Neural cell (in vitro differentiated cells): ENCODE measurements at regions not wholly inside any gene's neighbourhood (a gene's known extent, or its start where the extent isn't known, plus 50 kb on each side); places are given as distances from the start of the nearest gene placed in this dataset.

ENCODE experiments used
- H2AFZ ChIP-seq: fragments of 200-600, 300-800 bp; sonication (generic), shearing (Covaris generic); 2 replicates; pipeline ENCODE4 v1.6.0; 2014; ENCODE audit warnings: low read depth, mild to moderate bottlenecking, antibody characterized with exemption, low read length, moderate library complexity
- H3F3A ChIP-seq: fragments of 200-600 bp; shearing (Covaris generic); 2 replicates; pipeline ENCODE4 v1.6.1; 2016; ENCODE audit warnings: mild to moderate bottlenecking, moderate library complexity, mixed read lengths, antibody characterized with exemption, low read length; ENCODE audit not compliant: insufficient read depth, poor library complexity, severe bottlenecking
- H3K27ac ChIP-seq: fragments of 200-600, 300-800 bp; sonication (generic), shearing (Covaris generic); 2 replicates; pipeline ENCODE4 v1.5.1; 2014; ENCODE audit warnings: mild to moderate bottlenecking, low read length, moderate library complexity
- H3K27me3 ChIP-seq: fragments of 300-800, 200-600 bp; sonication (generic), shearing (Covaris generic); 2 replicates; pipeline ENCODE4 v1.6.0; 2014; ENCODE audit warnings: mild to moderate bottlenecking, low read depth, low read length, moderate library complexity; ENCODE audit not compliant: insufficient read depth
- H3K36me3 ChIP-seq: fragments of 300-800, 200-600 bp; sonication (generic), shearing (Covaris generic); 2 replicates; pipeline ENCODE4 v1.5.1; 2014; ENCODE audit warnings: mild to moderate bottlenecking, antibody characterized with exemption, low read length, moderate library complexity; ENCODE audit not compliant: insufficient read depth
- H3K4me2 ChIP-seq: fragments of 300-800, 200-600 bp; sonication (generic), shearing (Covaris generic); 2 replicates; pipeline ENCODE4 v1.6.0; 2014; ENCODE audit warnings: mild to moderate bottlenecking, low read length
- H3K4me3 ChIP-seq: fragments of 300-800, 200-600 bp; sonication (generic), shearing (Covaris generic); 2 replicates; pipeline ENCODE4 v1.5.1; 2014; ENCODE audit warnings: mild to moderate bottlenecking, low read length, moderate library complexity
- H3K79me2 ChIP-seq: fragments of 200-600 bp; shearing (Covaris generic); replicated peaks from 2 replicates; pipeline ENCODE4 v1.6.0; 2014; ENCODE audit warnings: mild to moderate bottlenecking, low read length, moderate library complexity; ENCODE audit not compliant: insufficient read depth
- H3K9ac ChIP-seq: fragments of 300-800, 200-600 bp; sonication (generic), shearing (Covaris generic); 2 replicates; pipeline ENCODE4 v1.6.1; 2016; ENCODE audit warnings: mild to moderate bottlenecking, low read length, mixed read lengths
- H3K9me2 ChIP-seq: fragments of 200-600 bp; shearing (Covaris generic); 2 replicates; pipeline ENCODE4 v1.6.1; 2016; ENCODE audit warnings: mild to moderate bottlenecking, low read length, mixed read lengths; ENCODE audit not compliant: insufficient read depth
- H3K9me3 ChIP-seq: fragments of 200-600, 300-800 bp; sonication (generic), shearing (Covaris generic); 2 replicates; pipeline ENCODE4 v1.6.1; 2016; ENCODE audit warnings: mild to moderate bottlenecking, mixed run types, low read length, moderate library complexity, mixed read lengths
- H4K20me1 ChIP-seq: fragments of 200-600 bp; shearing (Covaris generic); 2 replicates; pipeline ENCODE4 v1.6.1; 2016; ENCODE audit warnings: mild to moderate bottlenecking, mixed run types; ENCODE audit not compliant: insufficient read depth
- CTCF ChIP-seq: fragments of 450-650 bp; IDR thresholded peaks from 2 replicates; pipeline ENCODE4 v1.5.1; 2014; ENCODE audit warnings: antibody characterized with exemption, mild to moderate bottlenecking, moderate library complexity; ENCODE audit not compliant: poor library complexity, severe bottlenecking
- EP300 ChIP-seq: fragments of 450-650 bp; conservative IDR thresholded peaks from 2 replicates; pipeline ENCODE4 v1.6.1; 2014; ENCODE audit warnings: antibody characterized with exemption, mild to moderate bottlenecking, moderate library complexity; ENCODE audit not compliant: poor library complexity, severe bottlenecking
- EZH2 ChIP-seq: fragments of 200-600, 300-800 bp; shearing (Covaris generic), sonication (generic); IDR thresholded peaks from 2 replicates; pipeline ENCODE4 v1.6.1; 2014; ENCODE audit warnings: antibody characterized with exemption, low read length, borderline replicate concordance, mild to moderate bottlenecking; ENCODE audit not compliant: insufficient read depth, poor library complexity, severe bottlenecking
- MXI1 ChIP-seq: fragments of 450-650 bp; conservative IDR thresholded peaks from 2 replicates; pipeline ENCODE4 v1.6.1; 2014; ENCODE audit warnings: antibody characterized with exemption, mild to moderate bottlenecking; ENCODE audit not compliant: poor library complexity, severe bottlenecking
- POLR2AphosphoS5 ChIP-seq: IDR thresholded peaks from 2 replicates; pipeline ENCODE4 v1.6.1; 2012
- RAD21 ChIP-seq: fragments of 450-650 bp; conservative IDR thresholded peaks from 2 replicates; pipeline ENCODE4 v1.6.1; 2014; ENCODE audit warnings: antibody characterized with exemption, mild to moderate bottlenecking, moderate library complexity
- REST ChIP-seq: IDR thresholded peaks from 2 replicates; pipeline ENCODE4 v1.6.1; 2012; ENCODE audit warnings: borderline replicate concordance
- SMC3 ChIP-seq: fragments of 450-650 bp; conservative IDR thresholded peaks from 2 replicates; pipeline ENCODE4 v1.6.1; 2014; ENCODE audit warnings: antibody characterized with exemption, mild to moderate bottlenecking, moderate library complexity; ENCODE audit not compliant: poor library complexity
- TAF1 ChIP-seq: IDR thresholded peaks from 2 replicates; pipeline ENCODE4 v1.6.1; 2012; ENCODE audit warnings: low read depth

- no peaks in the 10 kb centered on the region for H3K9me2 ChIP-seq
- no peak overlapping the region for H2AFZ ChIP-seq
- H3K9me3 ChIP-seq: no peaks in the 10 kb centered on the region
- no peaks in the 10 kb centered on the region for H4K20me1 ChIP-seq
- no peaks in the 10 kb centered on the region for H3K79me2 ChIP-seq
- H3K27ac ChIP-seq: no peak overlapping the region
- no peaks in the 10 kb centered on the region for H3F3A ChIP-seq
- H3K4me3 ChIP-seq: no peak overlapping the region
- H3K27me3 ChIP-seq: no peaks in the 10 kb centered on the region
- TF ChIP-seq TAF1 (no peak), REST (no peak), RAD21 (no peak), CTCF (no peak), POLR2AphosphoS5 (no peak), EZH2 (no peak), MXI1 (no peak), SMC3 (no peak), EP300 (no peak)
- no peak overlapping the region for H3K4me2 ChIP-seq
- H3K36me3 ChIP-seq: no peaks in the 10 kb centered on the region
- H3K9ac ChIP-seq: no peak overlapping the region
These were observed 507.3 kb upstream of the CBLB start for GRCh38 chr3:106376016-106376570.

- no peak for TF ChIP-seq REST
- no peak for TF ChIP-seq EP300
- no peak for TF ChIP-seq SMC3
- no peak for TF ChIP-seq TAF1
- TF ChIP-seq RAD21: no peak
- no peak for TF ChIP-seq MXI1
- TF ChIP-seq EZH2: no peak
- TF ChIP-seq CTCF: no peak
- no peak for TF ChIP-seq POLR2AphosphoS5
These were observed 510.5 kb upstream of the CBLB start for GRCh38 chr3:106379251-106379750.

More at GRCh38 chr3:106379251-106379750, 510.5 kb upstream of the CBLB start:
- no peak overlapping the region for H3K4me3 ChIP-seq
- no peak overlapping the region for H3K4me2 ChIP-seq
- H3K9ac ChIP-seq: no peak overlapping the region
- no peaks in the 10 kb centered on the region for H3K27me3 ChIP-seq
- H4K20me1 ChIP-seq: no peaks in the 10 kb centered on the region
- no peak overlapping the region for H2AFZ ChIP-seq
- no peaks in the 10 kb centered on the region for H3K9me2 ChIP-seq
- no peaks in the 10 kb centered on the region for H3K9me3 ChIP-seq
- H3K36me3 ChIP-seq: no peaks in the 10 kb centered on the region
- H3K27ac ChIP-seq: peak overlapping the region; percentile 70
- no peaks in the 10 kb centered on the region for H3F3A ChIP-seq
- no peaks in the 10 kb centered on the region for H3K79me2 ChIP-seq
